SKM-1 treated with dmso at 0.1 percent for 144 hours (cell line): ENCODE measurements at regions not wholly inside any gene's neighbourhood (a gene's known extent, or its start where the extent isn't known, plus 50 kb on each side); places are given as distances from the start of the nearest gene placed in this dataset.
"Not testable (repeated sequence)": the region's sequence is repeated elsewhere in the genome, so short reads cannot be mapped to it uniquely, and the experiment has no call there.

Experiments used
- DNase-seq: peaks from one replicate; lab custom pipeline; 2025; ENCODE audit not compliant: unreplicated experiment; lab: John Stamatoyannopoulos, UW

DNA sequence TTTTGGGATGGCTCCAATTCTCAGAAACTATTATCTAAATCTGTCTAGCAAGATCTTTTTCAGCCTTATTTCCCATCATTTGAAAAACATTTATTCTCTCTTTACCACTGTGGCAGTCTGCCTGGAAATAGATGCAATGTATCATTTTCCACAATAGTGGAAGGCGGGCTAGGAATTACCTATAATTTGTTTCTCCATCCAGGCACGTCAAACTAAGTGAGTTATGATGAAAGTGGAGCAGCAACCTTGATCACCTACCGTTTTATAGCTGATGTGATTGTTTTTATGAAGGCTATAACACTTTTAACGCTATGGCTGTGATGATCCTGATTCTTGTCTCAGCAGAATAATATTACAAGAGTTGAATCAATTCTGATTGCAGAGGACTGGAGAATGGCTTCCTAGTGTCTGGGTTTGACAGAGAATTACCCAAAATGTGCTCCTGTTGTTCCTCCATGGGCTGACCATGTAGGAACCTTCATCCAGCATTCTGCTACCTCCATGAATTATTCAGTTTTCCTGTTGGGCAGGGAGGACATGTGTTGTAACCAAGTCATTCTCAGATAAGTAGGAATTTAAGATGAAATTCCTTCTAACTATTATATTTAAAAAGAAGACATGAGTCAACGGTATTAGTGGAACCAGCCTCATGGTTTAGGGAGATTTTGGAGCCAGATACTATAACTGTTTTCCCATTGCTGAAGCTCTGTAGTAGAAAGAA, 231.5 kb upstream of the SGO1 start:
- DNase-seq: no peak

DNA sequence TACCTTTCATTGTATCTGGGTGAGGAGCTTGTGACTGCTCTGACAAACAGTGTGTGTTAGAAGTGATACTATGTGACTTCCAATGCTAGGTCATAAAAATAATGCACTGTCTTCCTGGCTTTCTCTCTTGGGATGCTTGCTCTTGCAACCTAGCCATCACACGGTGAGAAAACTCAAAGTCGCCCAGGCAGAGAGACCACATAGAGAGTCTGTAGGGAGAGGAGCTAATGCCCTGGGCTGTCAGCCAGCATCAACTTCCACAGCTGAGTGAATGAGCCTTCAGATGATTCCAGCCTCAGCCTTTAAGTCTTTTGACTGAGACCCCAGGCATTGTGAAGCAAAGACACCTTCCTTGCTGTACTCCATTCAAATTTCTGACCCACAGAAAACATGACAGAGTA, 220.6 kb upstream of the SGO1 start:
- no peak for DNase-seq

DNA sequence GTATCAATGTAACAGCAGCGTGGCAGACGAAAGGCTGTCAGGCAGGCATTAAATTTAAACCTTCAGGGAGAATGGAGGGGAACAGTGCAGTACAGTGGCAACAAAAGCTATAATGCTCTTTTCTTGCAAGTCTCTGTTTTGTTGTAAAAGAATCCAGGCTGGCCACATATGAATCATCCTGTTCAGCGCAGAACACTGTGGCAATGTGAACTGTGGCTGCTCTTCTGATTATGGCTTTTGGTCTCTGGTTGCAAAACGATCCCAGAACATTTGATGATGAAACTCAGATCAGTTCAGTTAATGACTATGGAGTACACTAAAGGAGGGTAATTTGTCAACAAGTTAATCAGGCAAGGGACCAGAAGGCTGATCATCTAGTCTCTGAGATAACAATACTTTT, 219.7 kb upstream of the SGO1 start:
- DNase-seq: peak; percentile 47

DNA sequence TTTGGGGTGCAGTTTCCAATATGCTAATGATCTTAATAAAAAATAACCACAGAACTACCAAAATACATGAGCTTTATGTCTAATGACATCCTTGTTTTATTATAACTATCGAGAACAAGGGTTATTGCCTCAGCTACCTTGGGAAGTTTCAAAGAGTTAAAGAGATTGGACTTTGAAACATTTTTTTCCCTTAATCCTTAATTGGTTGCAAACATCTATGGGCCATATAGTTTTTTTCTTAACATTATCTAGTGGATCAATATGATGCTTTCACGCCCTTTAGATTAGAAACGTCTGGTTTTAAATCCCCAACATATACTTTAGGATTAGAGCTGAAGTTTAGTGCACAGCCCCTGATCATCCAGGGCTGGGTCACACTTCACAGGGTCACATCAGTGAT, 219.2 kb upstream of the SGO1 start:
- no peak for DNase-seq

DNA sequence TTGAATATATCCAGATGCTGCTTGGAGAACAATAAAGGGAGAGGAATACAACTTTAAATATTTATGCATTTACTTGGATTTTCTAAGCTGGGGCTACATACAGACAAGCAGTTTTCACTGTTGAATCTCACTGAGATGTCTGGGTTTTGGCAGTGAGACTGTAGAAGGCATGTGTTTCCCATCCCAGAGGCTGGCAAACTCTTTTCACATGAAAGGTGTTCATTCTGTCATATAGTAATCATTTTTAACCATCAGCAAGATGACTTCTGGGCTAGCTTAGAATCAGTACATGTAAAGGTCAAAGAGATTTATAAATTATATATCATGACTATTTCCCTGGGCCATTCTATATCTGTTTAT, 218.7 kb upstream of the SGO1 start:
- DNase-seq: no peak

DNA sequence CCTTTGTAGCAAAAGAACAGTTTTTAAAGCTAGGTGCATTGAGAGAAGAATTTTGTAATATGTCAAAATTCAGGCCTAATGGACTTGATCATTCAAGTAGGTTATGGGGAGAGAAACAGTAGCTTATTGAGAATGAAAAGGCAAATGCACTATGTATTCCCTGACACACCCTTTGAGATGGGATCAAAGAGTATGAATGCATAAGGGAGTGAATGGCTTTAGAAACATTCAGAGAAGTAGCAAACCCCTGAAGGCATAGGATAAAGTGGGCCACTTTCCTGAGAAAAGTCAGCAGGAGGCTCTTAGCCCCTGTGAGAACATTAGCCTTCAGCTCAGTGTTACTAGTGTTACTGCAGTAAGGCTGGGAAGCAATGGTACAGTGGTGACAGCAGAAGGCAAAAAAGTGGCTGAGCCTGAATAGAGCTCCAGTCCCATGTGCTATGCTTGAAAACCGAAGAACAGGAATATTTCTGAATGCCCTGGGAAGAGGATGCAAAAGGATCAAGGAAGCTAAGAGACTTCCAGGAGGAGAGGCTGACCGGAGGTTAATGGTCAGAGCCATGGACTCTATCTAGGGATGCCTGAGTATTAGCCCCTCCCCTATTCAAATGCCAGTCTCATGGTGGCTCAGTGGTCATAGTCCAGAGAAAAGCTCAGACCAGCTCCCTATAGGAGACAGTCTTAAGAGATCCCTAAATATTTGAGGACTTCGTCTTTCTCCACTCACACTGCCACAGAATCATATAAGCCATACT, 218.2 kb upstream of the SGO1 start:
- no peak for DNase-seq

DNA sequence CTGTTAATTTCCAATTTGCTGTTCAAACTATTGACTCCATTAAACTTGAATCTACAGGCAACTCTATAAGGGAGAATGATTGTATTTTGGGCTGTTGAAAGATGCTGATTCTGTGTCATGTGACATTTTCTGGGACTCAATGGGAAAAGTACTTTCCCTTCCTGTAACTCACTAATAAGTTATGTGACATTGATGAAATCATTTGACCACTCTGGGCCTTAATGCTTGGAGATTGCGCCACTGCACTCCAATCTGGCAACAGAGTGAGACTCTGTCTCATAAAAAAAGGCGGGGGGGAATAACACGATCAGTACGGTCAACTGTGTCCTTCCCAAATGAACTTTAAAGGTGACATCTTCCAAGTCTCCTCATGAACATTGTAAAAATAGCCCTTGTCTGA, 215.2 kb upstream of the SGO1 start:
- no peak for DNase-seq

DNA sequence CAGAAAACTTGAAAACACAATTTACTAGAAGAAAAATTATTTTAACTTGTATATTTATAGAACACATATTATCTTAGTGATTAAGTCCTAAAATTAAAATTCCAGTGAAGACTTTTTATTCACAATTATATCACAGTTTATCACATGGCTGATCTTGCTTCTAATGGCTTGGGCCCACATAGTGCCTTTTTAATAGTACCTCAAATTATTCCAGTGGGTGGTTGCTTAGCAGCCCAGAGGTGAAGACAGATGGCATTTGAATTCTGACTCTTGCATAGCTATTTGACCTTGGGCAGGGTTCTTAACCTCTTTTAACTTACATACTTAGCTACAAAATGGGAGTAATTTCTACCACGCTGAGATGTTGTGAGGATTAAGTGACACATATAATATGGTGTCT, 214.7 kb upstream of the SGO1 start:
- DNase-seq: no peak

DNA sequence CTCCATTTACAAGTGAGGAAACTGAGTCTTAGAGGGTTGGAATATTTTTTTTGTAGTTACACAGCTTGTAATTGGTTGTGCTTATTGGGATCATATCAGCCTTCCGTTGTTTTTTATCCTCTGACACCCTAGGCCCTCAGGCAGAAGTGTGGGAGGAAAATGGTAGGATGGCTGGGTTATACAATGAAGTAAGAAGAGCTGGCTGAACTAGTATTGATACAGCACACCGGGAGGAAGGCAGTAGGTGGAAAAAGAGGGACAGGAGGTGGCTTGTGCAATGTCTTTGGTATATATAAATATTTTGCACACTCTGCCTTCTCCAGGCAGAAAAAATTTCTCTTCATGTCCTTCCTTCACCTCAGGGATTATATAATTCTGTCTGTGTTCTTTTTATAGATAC, 214.3 kb upstream of the SGO1 start:
- no peak for DNase-seq

DNA sequence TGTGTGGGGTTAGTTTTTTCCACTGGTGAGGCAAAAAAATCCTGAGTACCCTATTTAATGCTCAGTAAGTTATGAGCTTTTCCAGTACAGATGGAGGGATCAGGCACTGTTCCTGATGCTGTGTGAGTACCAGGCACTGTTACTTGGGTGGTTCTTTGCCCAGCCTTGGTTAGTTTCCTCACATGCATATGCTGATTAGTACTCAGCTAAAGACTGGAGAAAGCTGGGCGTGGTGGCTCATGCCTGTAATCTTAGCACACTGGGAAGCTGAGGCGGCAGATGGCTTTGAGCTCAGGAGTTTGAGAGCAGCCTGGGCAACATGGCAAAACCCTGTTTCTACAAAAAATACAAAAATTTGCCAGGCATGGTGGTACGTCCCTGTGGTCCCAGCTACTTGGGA, 210.3 kb upstream of the SGO1 start:
- DNase-seq: no peak

DNA sequence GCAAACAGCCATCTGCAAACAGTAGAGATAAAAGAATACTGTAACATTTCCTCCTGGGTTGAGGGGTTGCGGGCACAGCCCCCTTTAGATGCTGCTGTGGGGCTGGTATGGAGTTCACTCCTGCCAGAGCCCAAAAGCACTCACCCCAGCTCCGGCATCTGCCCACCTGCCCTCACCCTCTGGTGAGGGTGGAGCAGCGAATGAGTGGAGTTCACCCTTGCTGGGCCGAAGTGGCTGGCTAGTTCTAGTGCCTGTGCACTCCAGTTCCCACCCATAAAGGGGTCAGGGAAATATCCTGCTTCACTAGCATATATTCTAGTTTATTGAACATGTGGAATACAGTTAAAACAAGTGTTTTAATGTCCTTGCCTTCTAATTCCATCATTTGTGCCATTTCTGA, 209.7 kb upstream of the SGO1 start:
- DNase-seq: no peak

DNA sequence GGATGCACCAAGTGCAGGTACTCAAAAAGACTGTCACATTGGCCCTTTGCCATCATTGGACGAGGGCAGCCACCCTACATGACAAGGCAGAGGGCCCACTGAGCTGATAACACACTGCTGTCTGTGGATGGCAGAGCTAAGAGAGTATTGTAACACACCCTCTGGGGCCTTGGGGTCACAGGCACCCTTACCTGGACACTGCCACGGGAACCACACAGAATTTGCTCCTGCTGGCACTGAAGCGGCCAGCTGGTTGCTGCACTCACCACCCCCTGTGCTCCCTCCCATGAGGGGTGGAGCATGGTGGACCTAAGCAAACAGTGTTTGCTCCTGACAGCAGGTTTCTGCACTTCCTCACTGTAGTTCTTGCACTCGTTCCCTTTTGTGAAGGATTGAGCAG, 208.2 kb upstream of the SGO1 start:
- no peak for DNase-seq

DNA sequence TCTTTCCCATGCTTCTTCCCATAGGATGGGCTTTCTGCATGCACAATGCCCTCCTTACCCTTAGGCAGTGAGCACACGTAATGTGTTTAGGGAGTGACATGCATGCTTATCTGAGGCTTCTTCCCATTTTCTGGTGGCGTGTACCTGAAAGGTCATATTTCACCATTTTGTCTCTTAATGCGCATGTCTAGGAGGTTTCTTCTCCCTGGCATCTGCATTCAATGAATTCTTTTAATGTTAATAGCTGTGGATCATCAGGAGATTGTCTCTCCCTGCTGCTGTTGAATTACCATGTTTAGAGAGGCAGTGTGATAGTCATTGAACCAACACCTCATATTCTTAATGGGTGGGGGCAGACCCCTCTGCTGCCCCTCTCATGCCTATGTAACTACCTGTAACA, 205.6 kb upstream of the SGO1 start:
- DNase-seq: no peak

DNA sequence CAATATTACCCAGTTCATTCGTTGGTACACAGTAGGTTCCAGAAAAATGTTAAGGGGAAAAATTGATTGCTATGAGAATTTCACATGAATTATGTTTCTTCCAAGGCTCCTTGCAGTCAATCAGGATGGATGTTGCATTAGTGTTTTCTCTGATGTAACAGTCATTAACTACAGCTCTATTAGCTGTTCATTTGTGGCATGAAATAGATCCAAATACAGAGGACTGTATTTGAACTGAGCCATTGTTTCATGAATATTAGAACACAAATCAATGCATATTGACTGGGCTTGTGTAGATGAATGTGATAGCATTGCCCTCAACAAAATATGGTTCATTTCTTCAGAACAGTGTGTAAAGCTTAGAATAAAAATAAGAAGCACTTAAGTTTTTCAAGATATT, 203.0 kb upstream of the SGO1 start:
- no peak for DNase-seq

DNA sequence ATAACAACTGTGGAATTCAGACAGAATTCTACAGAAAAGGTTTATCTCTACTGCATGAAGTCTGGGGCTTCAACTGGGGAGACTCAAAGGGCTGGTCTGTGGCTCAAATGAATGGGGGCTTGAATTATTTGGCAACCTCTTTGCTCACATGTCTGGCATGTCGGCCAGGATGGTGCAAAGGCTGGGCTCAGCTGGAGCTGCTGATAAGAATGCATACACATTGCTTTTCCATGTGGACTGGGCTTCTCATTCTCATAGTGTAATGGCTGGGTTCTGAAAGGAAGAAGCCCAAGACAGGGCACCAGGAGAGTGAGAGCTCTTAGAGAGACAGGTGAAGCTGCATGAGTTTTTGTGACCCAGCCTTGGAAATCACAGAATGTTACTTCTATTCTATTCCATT, 194.3 kb upstream of the SGO1 start:
- DNase-seq: no peak

DNA sequence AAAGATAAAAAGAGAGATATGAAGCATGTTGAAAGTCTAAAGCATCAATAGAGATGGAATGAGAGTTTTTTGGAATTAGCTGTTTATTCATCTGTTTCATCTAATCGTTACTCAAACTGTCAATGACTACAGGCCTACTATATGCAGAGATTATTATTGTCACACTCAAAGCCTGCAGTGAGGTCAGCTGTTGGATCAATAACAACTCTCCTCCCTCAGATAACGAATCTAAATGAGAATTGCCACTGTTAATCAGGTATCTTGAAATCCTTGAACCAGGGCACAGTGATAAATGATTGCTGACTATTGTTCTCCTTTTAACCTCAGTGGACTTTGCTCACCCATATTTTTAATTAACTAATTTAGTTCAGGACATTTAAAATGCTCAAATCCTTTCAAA, 192.3 kb upstream of the SGO1 start:
- no peak for DNase-seq

DNA sequence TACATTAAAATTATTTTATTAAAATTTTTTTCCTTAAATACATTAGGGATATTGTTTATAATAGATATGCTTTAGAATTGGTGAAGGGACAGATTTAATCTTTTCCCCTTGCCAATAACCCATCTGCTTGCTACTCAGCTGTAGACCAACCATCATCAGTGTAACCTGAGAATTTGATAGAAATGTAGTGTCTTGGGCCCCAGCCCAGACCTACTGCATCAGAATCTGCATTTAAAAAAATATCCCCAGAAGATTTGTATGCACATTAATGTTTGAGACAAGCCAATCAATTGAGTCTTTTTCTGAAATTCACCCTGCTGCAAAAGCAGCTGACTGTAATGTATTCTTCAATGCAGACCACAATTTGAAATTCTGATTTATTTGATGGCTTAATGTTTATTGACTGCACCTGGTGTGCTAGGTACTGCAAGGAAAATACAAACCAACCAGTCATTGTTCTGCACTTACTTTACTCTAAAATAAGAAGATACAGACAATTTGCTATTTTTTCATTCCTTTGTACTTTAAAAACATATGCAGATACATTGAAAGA, 190.7 kb upstream of the SGO1 start:
- no peak for DNase-seq

DNA sequence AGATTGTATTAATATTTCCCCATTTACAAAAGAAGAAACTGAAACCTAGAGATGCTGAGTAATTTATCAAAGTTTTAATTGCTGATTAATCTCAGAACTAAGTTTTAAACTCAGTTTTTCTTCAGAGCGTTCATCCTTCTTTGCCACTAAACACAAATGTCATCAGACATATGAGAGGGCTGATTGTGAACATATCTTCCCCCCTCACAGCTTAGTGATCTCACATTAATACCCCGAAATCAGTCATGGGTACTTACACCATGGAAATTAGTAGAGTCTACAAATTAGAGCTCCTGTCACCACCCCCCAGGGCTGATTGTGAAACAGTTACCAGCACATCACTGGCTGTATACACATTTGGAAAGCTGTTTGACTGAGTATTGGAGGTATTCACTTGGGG, 189.3 kb upstream of the SGO1 start:
- no peak for DNase-seq

DNA sequence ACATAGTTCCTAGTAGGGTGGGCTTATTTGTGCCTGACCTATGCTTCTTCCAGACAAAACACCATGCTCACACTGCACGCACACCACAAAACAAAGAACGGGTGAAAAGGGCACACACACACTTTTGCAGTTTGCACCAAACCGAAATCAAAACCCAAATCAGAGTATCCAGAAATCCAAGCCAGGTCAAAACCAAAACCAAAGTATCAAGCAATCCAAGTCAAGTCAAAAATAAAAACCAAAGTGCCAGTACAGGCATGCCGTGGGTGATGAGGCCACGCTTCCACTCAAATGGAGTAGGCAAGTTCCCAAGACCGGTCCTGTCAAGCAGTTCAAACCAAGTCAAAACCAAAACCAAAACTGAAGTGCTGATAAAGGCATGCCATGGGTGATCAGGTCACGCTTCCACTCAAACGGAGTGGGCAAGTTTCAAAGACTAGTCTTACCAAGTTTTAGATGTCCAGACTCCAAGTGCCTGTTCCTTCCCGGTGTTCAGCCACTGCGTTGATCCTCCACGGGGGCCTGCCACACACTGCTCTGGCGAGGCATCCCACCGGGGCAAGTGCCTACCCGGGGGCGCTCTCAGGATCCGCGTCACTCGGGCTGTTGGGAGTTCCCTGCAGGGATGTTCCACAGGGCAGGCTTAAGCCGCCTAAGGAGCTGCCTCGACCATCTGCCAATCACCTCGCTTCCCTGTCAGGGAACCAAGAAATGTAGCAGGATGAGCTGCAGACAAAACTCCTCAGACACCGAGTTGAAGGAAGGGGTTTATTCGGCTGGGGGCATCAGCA, 184.5 kb upstream of the SGO1 start:
- not testable (repeated sequence) for DNase-seq

DNA sequence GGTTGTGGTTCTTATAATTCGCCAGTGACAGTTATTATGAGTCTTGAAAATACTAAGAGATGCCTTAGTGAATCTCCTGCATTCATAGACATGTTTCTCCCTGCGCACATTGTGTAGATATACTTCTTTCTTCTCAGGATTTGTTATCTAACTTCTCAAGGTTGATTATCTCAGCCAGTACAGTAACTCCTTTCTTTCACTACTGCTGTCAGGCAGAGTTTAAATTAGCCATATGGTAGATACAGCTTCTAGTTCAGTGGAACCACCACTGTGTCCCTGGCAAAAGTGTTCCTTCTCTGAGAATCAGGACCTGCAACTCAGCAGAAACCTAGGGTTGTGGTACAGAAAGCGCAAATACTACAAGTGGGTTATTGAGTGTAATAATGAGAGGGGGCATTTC, 175.0 kb upstream of the SGO1 start:
- DNase-seq: no peak

DNA sequence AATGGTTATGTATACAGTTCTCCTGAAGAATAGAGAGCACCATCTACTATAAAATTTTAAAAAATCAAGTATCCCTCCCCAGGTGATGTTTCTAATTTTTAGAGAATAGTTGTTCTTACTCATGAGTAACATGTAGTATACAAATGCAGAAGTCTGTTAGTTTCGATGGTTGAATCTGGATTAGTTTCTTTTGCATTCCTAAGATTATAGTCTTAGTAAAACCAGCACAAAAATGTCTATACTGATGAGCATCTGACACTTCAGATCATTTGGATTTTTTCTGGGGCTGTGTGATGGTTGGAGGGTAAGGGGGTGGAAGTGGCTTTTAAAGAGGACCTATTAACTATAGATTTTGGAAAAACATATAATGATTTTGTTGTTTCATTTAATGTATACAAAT, 167.3 kb upstream of the SGO1 start:
- DNase-seq: no peak
